Mucosa of descending colon (tissue), 3 donors: ENCODE measurements at regions not wholly inside any gene's neighbourhood (a gene's known extent, or its start where the extent isn't known, plus 50 kb on each side); places are given as distances from the start of the nearest gene placed in this dataset.

Source experiments
- ATAC-seq: fragments of 200-7000 bp; cut with Tn5 transposase; one replicate; pipeline ENCODE4 v1.9.1; 2020; ENCODE audit warnings: mild to moderate bottlenecking, moderate library complexity
- DNase-seq, 3 donors: peaks; one replicate each; pipeline ENCODE4 v3.0.0-alpha.2; 2020
- H3K36me3 ChIP-seq: fragments of 200-600 bp; one replicate; pipeline ENCODE4 v1.8.0; 2021; ENCODE audit warnings: low read depth, mild to moderate bottlenecking
- H3K4me1 ChIP-seq: fragments of 200-600 bp; one replicate; pipeline ENCODE4 v1.8.0; 2021; ENCODE audit warnings: low read depth, mild to moderate bottlenecking
- H3K4me3 ChIP-seq: fragments of 200-600 bp; one replicate; pipeline ENCODE4 v1.8.0; 2021; ENCODE audit warnings: mild to moderate bottlenecking
- H3K9me3 ChIP-seq: fragments of 200-600 bp; one replicate; pipeline ENCODE4 v1.8.0; 2021; ENCODE audit warnings: mild to moderate bottlenecking
- intact Hi-C, 2 donors: fragments of 100-400 bp; cut with DNase I in 1 of 2; cut with micrococcal nuclease in 1 of 2; formaldehyde crosslinking; loops; one replicate each; pipeline versions ENCODE4 v1.11.0 to v1.11.1; 2022; cut with DNase I, micrococcal nuclease
- TF ChIP-seq, protein P1 (sequence below): fragments of 200-600 bp; IDR thresholded peaks from one replicate; pipeline ENCODE4 v1.8.0; 2022; ENCODE audit warnings: antibody characterized with exemption, mild to moderate bottlenecking
- donor health status: DM: no; HTN: no; CAD: no; lungs with moderate emphysema.
- donor health status: DM: no; HTN: no; CAD: no.
- donor health status: DM: no; HTN: yes; CAD: no.

GRCh38 chr5:89452081-89452480, 569.1 kb upstream of the MEF2C start:
- ATAC-seq (no peak), DNase-seq (no peak)
- no peaks in the 10 kb centered on the region for H3K36me3 ChIP-seq
- no peak overlapping the region for H3K4me3 ChIP-seq
- no peaks in the 10 kb centered on the region for H3K9me3 ChIP-seq
- H3K4me1 ChIP-seq = no peaks in the 10 kb centered on the region
- TF ChIP-seq, protein P1, sequence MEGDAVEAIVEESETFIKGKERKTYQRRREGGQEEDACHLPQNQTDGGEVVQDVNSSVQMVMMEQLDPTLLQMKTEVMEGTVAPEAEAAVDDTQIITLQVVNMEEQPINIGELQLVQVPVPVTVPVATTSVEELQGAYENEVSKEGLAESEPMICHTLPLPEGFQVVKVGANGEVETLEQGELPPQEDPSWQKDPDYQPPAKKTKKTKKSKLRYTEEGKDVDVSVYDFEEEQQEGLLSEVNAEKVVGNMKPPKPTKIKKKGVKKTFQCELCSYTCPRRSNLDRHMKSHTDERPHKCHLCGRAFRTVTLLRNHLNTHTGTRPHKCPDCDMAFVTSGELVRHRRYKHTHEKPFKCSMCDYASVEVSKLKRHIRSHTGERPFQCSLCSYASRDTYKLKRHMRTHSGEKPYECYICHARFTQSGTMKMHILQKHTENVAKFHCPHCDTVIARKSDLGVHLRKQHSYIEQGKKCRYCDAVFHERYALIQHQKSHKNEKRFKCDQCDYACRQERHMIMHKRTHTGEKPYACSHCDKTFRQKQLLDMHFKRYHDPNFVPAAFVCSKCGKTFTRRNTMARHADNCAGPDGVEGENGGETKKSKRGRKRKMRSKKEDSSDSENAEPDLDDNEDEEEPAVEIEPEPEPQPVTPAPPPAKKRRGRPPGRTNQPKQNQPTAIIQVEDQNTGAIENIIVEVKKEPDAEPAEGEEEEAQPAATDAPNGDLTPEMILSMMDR = no peak
- intact Hi-C loops = no loop called here

DNA sequence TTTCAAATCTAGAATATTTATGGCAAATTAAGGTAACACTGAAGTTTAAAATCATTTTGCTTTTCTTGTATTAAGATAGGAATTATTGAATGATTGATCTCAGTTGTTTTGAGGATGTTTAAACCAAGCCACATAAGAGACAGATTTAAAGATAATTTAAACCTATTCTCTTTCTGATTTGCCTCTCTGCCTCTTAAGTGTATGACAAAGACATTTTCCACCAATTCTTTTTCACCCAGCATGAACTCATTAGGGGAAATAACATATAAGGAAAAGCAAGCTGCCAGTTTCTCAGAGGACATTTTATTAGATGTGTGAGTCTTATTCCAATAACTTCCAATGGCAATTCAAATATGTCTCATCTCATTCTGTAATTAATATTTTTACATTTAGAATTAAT, 568.3 kb upstream of the MEF2C start:
- TF ChIP-seq, protein P1 = no peak

DNA sequence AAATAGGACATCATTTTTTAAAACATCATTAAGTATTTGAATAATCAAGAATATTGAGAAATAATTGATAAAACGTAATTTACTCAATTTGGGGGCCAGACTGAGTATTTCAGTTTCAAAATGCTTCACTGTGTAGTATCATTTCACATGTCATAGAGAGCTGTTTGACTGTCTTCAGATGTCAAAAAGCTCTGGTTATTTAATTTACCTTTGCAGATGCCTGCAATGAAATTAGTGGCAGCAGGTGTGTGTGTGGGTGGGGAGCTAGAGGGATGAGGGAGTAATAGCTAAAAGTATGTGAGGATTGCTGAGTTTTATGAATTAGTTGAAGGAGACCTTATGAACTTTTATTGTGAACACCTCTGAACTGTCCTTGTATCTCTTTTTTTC, 567.2 kb upstream of the MEF2C start:
- H3K4me3 ChIP-seq = no peak overlapping the region
- no peaks in the 10 kb centered on the region for H3K36me3 ChIP-seq
- intact Hi-C loops = no loop called here
- no peaks in the 10 kb centered on the region for H3K9me3 ChIP-seq
- ATAC-seq (no peak), DNase-seq (no peak)
- TF ChIP-seq, protein P1 = no peak
- H3K4me1 ChIP-seq = no peaks in the 10 kb centered on the region

More for the DNA sequence above, 568.3 kb upstream of the MEF2C start:
- Histone ChIP-seq H3K4me1 (no peaks in the 10 kb centered on the region), H3K9me3 (no peaks in the 10 kb centered on the region), H3K4me3 (no peak overlapping the region), H3K36me3 (no peaks in the 10 kb centered on the region)
- no peak for DNase-seq
- intact Hi-C loops = no loop called here
- ATAC-seq = no peak

DNA sequence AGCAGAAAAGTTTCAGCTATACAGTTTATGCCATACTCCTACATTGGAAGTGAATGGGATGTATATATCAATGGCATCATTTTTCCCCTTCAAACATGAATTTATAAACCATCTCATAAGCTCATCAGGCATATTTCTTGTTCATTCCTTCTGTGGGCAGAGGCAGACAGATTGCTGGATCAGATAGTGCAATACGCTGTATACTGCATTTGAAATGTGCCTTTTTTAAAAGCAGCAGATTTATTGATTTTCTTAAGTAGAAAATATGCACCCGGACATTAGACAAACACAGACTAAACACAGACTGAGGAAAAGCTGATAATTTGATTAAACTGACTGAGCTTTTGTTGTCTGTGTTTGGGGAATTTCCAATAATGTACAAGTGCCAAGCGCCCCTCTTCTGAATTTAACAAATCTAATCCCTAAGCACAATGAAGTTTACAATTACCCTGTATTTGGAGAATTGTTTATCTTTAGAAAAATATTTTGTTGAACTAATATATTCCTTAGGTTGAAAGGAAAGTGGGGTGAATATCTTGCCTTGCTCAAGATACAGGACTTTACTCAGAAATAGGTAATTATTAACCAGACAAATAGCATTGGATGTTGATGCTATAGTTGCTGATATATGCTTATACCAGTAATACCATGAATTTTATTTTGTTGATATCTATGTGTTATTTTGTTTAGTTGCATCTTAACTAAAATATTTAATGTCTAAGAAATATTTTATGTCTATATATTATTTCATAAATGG, 566.6 kb upstream of the MEF2C start:
- Histone ChIP-seq H3K4me3 (no peak overlapping the region), H3K4me1 (no peaks in the 10 kb centered on the region), H3K36me3 (no peaks in the 10 kb centered on the region), H3K9me3 (no peaks in the 10 kb centered on the region)
- DNase-seq = no peak
- ATAC-seq = no peak
- intact Hi-C loops = no loop called here
- TF ChIP-seq, protein P1 = no peak

- intact Hi-C loops = no loop called here
- H3K9me3 ChIP-seq = no peaks in the 10 kb centered on the region
- H3K4me1 ChIP-seq = no peaks in the 10 kb centered on the region
- H3K36me3 ChIP-seq = no peaks in the 10 kb centered on the region
- DNase-seq (no peak), ATAC-seq (no peak)
- H3K4me3 ChIP-seq = no peak overlapping the region
- TF ChIP-seq, protein P1 = no peak
Measured at GRCh38 chr5:89447027-89447426, 564.0 kb upstream of the MEF2C start.
